ENCODE measurements at regions not wholly inside any gene's neighbourhood (a gene's known extent, or its start where the extent isn't known, plus 50 kb on each side); places are given as distances from the start of the nearest gene placed in this dataset.

- H3K27ac ChIP-seq: no peak overlapping the region
- TF ChIP-seq, protein P1, sequence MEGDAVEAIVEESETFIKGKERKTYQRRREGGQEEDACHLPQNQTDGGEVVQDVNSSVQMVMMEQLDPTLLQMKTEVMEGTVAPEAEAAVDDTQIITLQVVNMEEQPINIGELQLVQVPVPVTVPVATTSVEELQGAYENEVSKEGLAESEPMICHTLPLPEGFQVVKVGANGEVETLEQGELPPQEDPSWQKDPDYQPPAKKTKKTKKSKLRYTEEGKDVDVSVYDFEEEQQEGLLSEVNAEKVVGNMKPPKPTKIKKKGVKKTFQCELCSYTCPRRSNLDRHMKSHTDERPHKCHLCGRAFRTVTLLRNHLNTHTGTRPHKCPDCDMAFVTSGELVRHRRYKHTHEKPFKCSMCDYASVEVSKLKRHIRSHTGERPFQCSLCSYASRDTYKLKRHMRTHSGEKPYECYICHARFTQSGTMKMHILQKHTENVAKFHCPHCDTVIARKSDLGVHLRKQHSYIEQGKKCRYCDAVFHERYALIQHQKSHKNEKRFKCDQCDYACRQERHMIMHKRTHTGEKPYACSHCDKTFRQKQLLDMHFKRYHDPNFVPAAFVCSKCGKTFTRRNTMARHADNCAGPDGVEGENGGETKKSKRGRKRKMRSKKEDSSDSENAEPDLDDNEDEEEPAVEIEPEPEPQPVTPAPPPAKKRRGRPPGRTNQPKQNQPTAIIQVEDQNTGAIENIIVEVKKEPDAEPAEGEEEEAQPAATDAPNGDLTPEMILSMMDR (conservative IDR thresholded peaks at IDR 0.05): no peak
These were observed 96.6 kb upstream of the KCNIP4 start for GRCh38 chr4:22045051-22045630.

- H3K27ac ChIP-seq: no peak overlapping the region
- TF ChIP-seq, protein P1 (conservative IDR thresholded peaks at IDR 0.05): no peak
These were observed 82.9 kb upstream of the KCNIP4 start for GRCh38 chr4:22031423-22031822.

GRCh38 chr4:22030881-22031280 lies 82.3 kb upstream of the KCNIP4 start:
- H3K27ac ChIP-seq: no peak overlapping the region
- TF ChIP-seq, protein P1 (conservative IDR thresholded peaks at IDR 0.05): no peak

DNA sequence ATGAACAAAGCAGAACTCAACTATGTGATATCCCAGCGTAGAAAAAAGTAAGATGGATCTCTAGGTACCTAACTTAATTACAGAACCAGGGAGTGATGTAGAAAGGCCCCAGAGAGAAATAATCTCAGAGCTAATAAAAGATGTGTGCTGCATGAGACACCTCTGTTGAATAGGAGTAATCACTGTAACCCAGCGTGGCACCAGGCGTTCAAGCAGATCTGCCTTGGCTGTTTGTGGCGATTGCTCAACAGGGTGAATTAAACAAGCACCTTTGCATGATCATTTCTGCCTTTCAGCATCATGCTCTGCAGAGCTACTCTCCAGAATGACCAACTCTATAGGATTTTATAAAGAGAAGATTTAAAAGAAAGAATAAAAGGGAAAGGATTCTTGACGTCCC lies 81.7 kb upstream of the KCNIP4 start:
- H3K27ac ChIP-seq: no peak overlapping the region
- TF ChIP-seq, protein P1 (conservative IDR thresholded peaks at IDR 0.05): no peak

- TF ChIP-seq, protein P1 (conservative IDR thresholded peaks at IDR 0.05): no peak
- no peak overlapping the region for H3K27ac ChIP-seq
These were observed 81.2 kb upstream of the KCNIP4 start for GRCh38 chr4:22029803-22030202.

DNA sequence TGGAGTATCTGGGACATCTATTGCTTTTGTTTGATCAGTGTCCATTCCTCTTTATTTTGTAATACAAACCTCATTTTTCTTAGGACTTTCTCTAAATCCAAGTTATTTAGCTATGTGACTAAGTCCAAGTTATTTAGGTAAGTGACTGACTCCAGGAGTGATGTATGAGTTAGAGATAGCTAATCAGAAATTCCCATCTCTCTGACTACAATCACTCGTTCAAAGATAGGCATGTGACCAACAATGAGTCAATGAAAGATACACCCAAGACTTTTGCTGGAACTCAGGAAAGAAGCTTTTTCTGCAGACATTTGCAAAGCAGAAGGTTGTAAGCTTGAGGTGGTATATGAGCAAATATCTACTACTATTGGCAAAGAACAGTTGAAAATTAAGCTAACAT lies 72.5 kb upstream of the KCNIP4 start:
- TF ChIP-seq, protein P1 (conservative IDR thresholded peaks at IDR 0.05): no peak
- no peak overlapping the region for H3K27ac ChIP-seq

- no peak overlapping the region for H3K27ac ChIP-seq
- TF ChIP-seq, protein P1 (conservative IDR thresholded peaks at IDR 0.05): no peak
These were observed 71.6 kb upstream of the KCNIP4 start for GRCh38 chr4:22020129-22020528.

Data from VCaP (cell line).